Upper lobe of right lung (tissue), 1 donor: ENCODE measurements at regions not wholly inside any gene's neighbourhood (a gene's known extent, or its start where the extent isn't known, plus 50 kb on each side); places are given as distances from the start of the nearest gene placed in this dataset.

ENCODE experiments used
- ATAC-seq: fragments of 200-7000 bp; cut with Tn5 transposase; one replicate; pipeline ENCODE4 v1.9.1; 2020; ENCODE audit warnings: mild to moderate bottlenecking, moderate library complexity
- DNase-seq: peaks from one replicate; pipeline ENCODE4 v3.0.0-alpha.2; 2020
- H3K27ac ChIP-seq: fragments of 200-600 bp; one replicate; pipeline ENCODE4 v1.8.0; 2022
- H3K27me3 ChIP-seq: fragments of 200-600 bp; one replicate; pipeline ENCODE4 v1.8.0; 2022; ENCODE audit warnings: mild to moderate bottlenecking
- H3K36me3 ChIP-seq: fragments of 200-600 bp; one replicate; pipeline ENCODE4 v1.8.0; 2022
- H3K4me1 ChIP-seq: fragments of 200-600 bp; one replicate; pipeline ENCODE4 v1.8.0; 2022
- H3K4me3 ChIP-seq: fragments of 200-600 bp; one replicate; pipeline ENCODE4 v1.8.0; 2022; ENCODE audit warnings: mild to moderate bottlenecking
- H3K9me3 ChIP-seq: fragments of 200-600 bp; one replicate; pipeline ENCODE4 v1.8.0; 2022
- CTCF ChIP-seq: fragments of 200-600 bp; IDR thresholded peaks from one replicate; pipeline ENCODE4 v1.8.0; 2022; ENCODE audit warnings: antibody characterized with exemption
- intact Hi-C: fragments of 100-400 bp; cut with DNase I; formaldehyde crosslinking; loops from one replicate; pipeline ENCODE4 v1.11.0; 2022
- donor health status: DM: no; HTN: yes; CAD: no; lungs with severe emphysema.

DNA sequence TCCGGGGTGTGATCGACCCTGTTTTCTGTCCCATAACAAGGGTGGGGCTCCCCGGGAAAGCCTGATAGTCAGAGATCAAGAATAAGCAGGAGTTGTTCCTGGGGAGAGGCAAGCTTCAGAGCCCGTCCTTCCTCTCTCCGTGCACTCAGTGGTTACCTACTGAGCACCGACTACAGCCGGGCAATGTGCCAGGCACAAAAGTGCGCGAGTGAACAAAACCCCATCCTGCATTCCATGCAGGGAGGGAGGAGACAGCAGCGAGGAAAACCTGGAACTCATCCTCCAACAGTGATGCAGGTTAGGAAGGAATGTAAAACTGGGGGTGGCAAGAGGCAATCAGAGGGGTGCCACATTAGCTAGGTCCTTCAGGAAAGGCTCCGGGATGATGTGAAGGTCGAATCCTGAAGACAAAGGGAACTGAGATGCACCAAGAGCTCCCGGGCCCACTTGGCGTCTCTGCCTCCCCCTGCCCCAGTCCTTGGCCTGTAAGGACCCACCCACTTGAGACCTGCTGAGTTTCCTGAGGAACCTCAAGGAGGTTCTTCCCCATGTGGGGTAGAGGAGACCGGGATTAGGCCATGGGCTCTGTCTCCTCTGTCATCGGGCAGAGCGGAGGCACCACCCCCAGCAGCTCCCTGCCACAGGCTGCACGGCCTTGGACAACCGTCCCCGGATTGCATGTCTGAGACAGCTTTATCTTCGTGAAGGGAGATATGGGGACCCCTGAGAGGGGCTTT, 198.2 kb downstream of the NDUFA10 start:
- Histone ChIP-seq H3K4me3 (no peak overlapping the region), H3K27ac (no peak overlapping the region), H3K9me3 (no peaks in the 10 kb centered on the region), H3K36me3 (no peaks in the 10 kb centered on the region), H3K4me1 (peaks cover 10% of the 10 kb centered on the region), H3K27me3 (no peaks in the 10 kb centered on the region)
- intact Hi-C loops, result no loop called here
- ATAC-seq (no peak), DNase-seq (peak; percentile 48)
- no peak for TF ChIP-seq CTCF

DNA sequence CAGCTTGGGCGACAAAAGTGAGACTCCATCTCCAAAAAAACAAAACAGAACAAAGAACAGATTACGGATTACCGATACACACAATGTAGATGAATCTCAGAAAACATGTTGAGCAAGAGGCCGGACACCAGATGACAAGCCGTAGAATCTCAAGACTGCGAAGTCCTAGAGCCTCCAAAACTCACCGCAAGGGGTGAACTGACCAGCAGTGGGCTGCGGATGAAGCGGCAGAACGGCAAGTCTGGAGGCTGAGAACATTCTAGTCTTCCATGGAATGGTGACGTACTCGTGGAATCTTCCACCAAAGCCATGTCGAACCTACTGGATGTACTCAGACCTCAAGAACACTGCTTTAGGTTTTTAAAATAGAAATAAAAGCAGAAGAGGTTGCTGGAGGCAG, 198.8 kb downstream of the NDUFA10 start:
- Histone ChIP-seq H3K9me3 (no peaks in the 10 kb centered on the region), H3K4me3 (no peak overlapping the region), H3K27ac (no peak overlapping the region), H3K36me3 (no peaks in the 10 kb centered on the region), H3K27me3 (no peaks in the 10 kb centered on the region), H3K4me1 (peaks cover 10% of the 10 kb centered on the region)
- ATAC-seq (no peak), DNase-seq (peak; percentile 48)
- TF ChIP-seq CTCF, result no peak
- intact Hi-C loops, result no loop called here

DNA sequence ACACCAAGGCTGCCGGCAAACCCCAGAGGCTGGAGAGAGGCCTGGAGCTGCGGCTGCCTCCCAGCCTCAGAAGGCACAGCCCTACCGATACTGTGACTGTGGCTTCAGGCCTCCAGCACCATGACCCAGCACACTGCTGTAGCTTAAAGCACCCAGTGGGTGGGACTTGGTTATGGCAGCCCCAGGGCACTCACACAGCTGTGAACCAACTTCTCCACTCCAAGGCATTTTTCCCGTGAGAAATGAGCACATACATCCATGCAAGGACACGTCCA, 199.5 kb downstream of the NDUFA10 start:
- Histone ChIP-seq H3K4me1 (peaks cover 7% of the 10 kb centered on the region), H3K27me3 (no peaks in the 10 kb centered on the region), H3K27ac (no peak overlapping the region), H3K9me3 (no peaks in the 10 kb centered on the region), H3K4me3 (no peak overlapping the region), H3K36me3 (no peaks in the 10 kb centered on the region)
- peak; percentile 40 for DNase-seq
- no peak for TF ChIP-seq CTCF
- no peak for ATAC-seq
- intact Hi-C loops, result no loop called here

DNA sequence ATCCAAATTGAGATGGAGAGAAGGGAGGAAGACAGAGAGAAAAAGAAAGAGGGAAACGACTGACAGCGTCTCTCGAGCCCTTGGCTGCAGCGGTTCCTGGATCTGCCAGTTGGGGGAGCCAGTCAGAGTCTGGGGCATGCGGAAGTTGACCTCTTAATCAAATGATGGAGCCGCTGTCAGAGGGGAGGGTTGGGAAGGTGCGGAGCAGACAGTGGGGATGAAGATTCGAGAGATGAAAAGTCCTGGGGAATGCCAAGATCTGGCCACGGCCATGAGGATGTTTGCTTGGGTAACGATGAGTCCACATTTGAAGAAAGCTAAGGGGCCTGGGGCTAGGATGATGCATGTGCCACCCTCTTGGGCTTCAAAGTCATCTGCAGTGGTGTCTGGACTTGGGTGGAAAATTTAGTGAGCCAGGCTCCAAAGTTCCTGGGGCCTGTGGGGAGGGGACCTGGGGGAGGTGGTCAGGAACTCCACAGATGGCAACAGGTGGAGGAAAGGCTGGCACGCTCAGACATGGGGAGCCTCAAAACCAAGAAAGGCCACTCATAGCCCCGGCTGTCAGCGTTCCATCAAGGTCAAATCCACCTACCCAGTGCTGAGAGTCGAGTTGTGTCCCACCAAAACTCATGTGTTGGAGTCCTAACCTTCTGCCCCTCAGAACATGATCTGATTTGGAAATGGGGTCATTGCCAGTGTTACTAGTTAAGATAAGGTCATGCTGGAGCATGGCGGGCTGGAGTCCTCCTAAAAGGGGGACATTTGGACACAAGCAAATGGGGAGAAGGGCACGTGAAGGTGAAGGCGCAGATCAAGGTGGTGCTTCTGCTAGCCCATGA, 200.1 kb downstream of the NDUFA10 start:
- intact Hi-C loops, result no loop called here
- peak; percentile 30 for DNase-seq
- no peaks in the 10 kb centered on the region for H3K27me3 ChIP-seq
- H3K27ac ChIP-seq, result no peak overlapping the region
- ATAC-seq, result no peak
- peaks cover 2% of the 10 kb centered on the region for H3K4me1 ChIP-seq
- no peak for TF ChIP-seq CTCF
- H3K4me3 ChIP-seq, result no peak overlapping the region
- no peaks in the 10 kb centered on the region for H3K9me3 ChIP-seq
- no peaks in the 10 kb centered on the region for H3K36me3 ChIP-seq

DNA sequence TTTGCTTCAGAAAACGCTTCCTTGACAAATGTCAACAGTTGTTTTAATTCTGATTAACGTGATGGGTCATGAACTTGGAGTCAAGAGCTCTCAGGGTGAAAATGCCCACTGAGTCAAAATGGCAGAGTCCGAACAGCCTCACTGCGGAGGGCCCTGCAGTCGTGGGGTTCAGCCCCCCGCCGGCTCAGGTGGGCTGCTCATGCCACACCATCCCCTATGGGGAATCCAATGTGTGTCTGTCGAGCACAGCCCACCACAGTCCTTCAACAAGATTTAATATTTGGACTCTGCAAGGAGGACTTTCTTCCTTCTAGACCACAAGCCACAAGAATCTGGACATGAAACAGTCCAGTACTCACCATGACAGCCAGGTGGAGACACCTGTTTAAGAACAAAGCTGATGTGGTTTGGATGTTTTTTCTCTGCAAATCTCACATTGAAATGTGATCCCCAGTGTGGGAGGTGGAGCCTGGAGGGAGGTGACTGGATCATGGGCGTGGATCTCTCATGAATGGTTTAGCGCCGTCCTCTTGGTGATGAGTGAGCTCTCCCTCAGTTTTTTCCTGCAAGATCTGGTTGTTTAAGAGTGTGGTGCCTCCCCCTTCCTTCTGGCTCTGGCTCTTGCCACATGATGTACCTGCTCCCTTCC, 201.0 kb downstream of the NDUFA10 start:
- Histone ChIP-seq H3K4me3 (no peak overlapping the region), H3K36me3 (no peaks in the 10 kb centered on the region), H3K4me1 (no peaks in the 10 kb centered on the region), H3K9me3 (no peaks in the 10 kb centered on the region), H3K27me3 (no peaks in the 10 kb centered on the region), H3K27ac (no peak overlapping the region)
- peak; percentile 31 for DNase-seq
- peak; percentile 28 for ATAC-seq
- intact Hi-C loops, result no loop called here
- TF ChIP-seq CTCF, result peak; percentile 6
